GM15510 (cell line): ENCODE measurements at regions not wholly inside any gene's neighbourhood (a gene's known extent, or its start where the extent isn't known, plus 50 kb on each side); places are given as distances from the start of the nearest gene placed in this dataset.

Experiments
- POLR2A ChIP-seq: IDR thresholded peaks from 3 replicates; pipeline ENCODE4 v1.6.1; 2011; ENCODE audit warnings: borderline replicate concordance; ENCODE audit not compliant: insufficient read length; ENCODE audit errors: extremely low read depth

DNA sequence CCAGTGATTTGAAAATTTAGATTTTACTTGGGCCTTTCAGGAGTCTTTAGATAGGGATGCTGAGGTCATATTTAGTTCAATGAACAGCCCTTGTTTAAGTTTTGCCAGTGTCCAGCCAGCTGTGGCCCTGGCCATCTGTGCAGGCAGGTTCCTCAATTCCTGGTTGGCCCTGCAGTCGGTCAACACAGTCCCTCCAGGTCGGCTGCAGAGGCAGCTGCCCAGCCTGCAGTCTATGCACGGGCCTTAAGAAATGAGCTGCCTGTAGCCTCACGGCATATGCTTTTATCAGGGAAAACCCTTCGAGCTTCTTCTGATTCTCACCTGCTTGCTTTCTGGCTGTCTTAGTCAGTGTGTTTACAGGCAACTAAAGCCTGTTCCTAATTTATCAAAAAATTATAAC lies 199.2 kb upstream of the TPM1 start:
- TF ChIP-seq POLR2A = no peak

DNA sequence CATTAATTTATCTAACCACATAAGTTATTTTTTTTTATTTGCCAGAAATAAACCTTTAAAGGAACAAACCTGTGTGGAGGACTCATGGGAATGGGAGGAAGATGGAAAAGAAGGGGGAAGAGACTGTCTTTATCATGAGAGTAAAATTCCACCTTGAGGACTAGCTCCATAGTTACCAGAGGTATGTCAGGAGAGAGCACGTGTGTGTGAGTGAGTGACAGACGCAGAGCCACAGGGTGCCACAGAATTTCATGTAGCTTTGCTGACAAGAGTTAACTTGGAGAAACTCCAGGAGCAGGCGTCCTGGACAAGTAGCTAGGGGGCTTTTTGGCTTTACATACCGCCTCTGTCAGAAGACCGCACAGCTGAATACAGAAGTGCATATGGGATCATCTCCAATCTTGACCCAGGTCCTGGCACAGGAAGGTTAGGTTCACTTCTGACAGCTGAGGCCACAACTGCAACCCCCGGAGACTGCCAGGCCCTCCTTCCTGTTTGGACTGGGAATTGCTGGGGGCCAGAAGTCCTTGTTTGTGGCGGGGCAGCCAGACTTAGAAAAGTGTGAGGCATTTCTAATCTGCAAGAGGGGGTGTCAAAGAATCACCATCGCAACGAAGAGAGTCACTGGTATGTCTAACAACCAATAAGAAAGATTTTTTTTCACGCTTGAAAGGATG lies 197.8 kb upstream of the TPM1 start:
- no peak for TF ChIP-seq POLR2A

DNA sequence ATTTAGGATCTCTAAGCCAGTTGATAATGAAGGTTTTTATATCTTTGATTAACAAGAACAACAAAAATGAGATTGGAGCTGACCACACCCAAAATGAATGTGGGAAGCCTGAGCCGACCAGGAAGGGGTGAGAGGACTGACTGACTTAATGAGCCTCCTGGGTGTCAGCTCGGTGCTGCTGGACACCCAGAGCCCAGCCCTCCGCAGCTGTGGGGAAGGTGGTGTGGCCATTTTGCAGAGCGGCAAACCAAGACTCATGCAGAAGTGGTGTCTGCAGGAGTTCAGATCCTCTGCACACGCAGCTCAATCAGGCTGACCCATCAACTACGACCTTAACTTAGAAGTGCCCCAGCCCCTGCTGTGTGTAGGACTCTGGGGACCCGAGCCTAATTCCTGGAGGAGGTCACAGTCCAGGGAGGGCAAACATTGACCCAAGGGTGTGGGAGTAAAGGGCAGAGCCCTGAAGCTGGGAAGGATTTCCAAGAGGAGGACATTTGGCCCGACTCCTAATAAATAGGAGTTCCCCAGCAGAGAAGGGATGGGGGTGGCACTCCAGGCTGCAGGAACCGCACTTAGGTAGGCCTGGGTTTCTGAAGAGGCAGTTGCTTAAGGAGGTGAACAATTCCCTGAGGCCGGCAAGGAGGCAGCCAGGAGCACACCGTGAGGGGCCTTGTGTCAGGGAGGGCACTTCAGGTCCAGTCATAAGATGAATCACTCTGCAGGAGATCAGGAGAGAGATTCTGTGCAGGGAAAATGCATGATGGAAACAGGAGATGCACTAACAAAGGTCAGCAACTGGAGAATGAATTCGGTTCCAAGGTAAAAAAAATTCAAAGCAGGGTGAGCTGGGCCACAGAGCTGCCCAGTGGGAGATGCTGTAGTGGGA lies 197.1 kb upstream of the TPM1 start:
- no peak for TF ChIP-seq POLR2A

DNA sequence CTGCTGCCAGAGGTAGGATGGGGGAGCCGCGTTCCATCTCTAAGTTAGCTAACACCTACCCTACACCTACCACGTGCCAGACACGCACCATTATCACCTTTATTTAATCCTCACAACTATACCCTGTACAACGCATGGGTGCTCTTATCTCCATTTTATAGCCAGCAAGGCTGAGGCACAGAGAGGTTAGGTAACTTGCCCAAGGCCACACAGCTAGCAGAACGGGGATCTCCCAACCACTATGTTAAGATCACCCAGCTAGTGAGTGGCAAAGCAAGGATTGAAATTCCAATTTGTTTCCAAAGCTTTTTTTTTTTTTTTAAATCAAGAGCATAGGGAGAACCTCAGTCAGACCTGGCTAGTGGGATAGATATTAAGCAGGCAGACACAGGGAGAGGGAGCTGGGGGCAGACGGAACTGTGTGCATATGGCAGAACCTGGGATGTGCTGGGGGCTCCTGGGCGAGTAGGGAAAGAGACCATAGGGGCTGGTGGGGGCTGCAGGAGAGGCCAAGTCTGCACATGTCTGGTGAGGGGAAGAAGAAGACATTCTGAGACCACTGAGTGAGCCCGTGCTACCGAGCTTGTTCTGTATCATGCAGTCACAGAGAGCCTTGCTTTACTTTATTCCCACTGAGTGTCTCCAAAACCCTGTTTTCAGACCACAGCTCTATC lies 196.3 kb upstream of the TPM1 start:
- no peak for TF ChIP-seq POLR2A

DNA sequence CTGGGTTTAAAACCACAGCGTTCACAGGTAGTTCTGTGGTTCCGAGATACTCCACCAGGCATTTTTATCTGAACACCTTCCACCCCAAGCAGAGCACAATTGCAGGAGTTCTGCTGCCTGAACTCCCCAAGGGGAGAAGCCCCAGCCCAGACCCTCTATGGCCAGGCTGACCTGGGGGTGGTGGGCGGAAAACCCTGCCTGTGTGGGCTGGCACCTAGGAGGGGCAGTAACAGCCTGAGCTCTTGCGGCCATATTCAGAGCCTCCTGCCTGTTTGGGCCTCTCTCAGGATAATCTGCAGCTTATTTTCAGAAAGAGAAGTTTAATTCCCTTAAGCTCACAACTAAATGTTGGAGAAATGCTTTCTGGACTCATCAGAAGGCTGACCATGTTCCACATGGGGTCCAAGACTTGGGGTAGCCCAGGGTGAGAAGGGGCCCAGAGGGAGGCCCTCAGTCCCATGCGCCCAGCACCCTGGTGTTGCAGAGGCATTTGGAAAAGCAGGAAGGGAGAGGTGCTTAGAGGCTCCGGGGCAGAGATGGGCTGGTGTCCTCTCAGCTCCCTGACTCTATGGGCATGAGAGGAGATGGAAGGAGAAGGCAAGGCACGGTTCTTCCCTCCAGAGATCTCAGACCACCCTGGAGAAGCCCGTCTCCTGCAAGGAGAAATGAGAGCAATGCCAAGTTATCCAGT lies 195.6 kb upstream of the TPM1 start:
- TF ChIP-seq POLR2A = no peak

DNA sequence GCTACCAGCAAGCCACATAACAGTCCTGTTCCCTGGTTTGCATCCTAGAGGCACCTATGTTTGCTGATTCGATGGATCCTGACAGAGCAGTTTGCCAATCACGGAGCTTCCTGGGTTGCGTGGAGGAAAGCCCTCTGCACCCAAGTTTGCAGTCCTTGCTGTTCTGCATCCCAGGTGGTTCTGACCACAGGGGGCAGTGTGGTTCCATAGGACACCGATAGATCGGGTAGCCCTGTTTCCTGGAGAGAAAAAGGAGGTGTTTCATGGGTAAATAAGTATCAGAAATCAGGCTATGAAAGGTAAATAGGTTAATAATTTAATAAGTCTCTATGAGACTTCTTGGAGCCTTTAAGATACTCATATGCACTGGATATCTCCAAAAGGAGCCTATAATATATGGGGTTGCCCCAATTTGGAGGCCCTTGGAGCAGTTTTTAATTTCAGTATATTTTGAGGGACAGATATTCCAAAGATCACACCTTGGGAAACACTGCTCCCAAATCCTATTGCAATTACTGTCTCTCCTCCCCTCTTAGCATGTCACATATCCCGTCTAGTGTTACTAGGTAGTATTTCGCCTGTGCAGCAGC lies 194.6 kb upstream of the TPM1 start:
- TF ChIP-seq POLR2A = no peak

DNA sequence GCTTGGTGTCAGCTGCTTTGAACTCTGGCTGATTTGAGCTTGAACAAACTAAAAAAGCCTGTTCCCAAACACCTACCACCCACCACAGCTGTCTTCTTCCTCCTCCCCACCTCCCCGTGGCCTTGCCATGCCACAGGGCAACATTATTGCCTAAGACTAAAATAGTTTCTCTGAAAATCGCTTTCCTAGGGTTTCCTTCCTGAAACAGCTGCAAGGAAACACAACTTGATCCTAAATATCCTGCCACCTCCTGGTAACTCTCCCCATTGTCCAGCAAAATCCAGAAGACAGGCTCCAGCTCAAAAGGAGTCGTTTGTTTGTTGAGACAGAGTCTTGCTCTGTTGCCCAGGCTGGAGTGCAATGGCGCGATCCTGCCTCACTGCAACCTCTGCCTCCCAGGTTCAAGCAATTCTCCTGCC lies 193.9 kb upstream of the TPM1 start:
- no peak for TF ChIP-seq POLR2A

DNA sequence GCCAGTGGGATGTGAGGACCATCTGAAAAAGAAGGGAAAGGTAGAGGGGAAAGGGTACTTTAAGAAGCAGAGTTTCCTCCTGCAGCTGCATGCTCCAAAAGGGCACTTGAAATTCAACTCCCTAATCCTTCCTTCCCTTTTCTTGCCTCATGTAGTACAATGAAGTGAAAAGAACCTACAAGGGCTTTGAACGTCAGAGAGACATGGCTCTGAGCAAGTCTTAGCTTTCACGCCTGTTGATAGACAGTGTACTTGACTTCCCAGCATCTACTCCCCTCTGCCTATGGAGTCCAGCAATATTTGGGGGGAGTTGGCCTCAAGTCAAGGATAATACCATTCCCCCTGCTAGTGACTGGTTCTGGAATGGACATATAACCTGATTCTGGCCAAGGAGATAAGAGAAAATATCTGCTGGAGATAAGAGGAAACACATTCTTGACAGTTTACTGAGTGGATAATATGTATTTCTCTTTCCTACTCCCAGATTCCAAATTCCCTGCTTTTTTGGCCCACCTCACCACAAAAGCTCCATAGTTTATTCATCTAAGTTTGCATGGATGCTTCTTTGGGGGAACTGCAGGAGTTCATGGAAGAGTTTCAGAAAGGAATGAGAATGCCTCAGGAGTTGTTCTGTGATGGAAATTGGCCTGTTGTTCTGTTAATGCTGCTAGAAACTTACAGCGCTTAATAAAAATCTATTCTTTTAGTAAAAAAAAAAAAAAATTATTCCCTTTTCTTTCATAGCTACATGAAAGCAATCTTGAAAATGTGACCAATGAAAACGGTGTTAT lies 193.0 kb upstream of the TPM1 start:
- TF ChIP-seq POLR2A = no peak

DNA sequence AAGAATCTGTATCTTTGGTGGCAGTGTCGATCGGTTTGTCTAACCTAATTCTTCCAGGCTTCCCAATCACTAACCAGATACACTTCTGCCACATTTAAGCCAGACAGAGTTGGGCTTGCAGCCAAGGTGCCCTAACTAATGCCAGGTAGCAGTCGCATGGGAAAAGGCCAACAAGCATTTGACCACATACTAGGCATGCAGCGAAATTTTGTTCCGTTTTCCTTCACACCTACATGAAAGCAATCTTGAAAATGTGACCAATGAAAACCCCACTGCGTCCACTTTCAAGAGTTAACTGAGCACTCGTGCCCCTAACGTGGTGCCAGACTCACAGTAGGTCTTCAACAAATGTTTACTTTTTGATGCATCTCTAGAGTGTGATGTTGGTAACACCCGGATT lies 192.2 kb upstream of the TPM1 start:
- no peak for TF ChIP-seq POLR2A

DNA sequence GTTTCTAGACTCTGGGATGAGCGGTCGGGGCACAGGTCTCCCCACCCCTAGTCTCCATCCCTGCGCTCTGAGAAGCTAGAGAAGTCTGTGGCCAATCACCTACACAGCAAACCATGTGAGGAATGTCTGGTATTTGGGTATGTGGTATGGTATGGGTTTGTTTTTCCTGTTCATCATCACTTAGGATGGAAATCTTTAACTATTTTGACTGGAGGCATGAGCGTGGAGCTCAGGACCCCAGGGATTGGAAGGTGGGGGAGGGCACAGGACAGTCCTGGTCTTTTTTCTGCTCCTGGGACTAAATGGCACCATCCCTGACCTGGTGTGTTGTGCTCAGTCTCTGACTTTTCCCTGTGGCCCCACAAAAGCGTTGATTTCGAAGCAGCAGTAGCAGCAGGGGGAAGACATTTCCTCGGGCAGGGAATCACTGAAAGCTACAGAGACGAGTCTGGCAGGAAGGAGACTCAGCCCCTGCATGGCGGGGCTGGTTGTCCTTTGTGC lies 191.7 kb upstream of the TPM1 start:
- no peak for TF ChIP-seq POLR2A

DNA sequence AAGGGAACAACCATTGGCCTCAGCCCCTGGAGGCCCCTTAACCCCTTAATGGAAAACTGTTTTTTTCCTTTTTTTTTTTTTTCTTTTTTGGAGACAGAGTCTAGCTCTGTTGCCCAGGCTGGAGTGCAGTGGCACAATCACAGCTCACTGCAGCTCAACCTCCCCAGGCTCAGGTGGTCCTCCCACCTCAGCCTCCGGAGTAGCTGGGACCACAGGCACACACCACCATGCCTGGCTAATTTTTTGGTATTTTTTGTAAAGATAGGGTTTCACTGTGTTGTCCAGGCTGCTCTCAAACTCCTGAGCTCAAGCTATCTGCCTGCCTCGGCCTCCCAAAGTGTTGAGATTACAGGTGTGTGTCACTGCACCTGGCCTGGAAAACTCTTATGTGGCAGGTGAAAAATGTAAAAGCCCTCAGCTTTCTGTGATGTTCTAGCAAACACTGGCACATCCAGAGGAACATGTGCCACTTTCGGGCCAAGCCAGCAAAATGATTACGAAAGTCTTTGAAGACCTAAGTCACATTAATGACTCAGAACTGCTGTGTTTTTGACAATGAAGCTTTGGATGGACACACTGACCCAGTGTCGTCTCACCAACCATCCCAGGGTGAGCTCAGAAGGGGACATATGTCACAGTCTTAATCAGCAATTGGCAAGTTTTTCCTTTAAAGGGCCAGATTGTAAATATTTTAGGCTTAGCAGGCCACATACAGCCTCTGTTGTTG lies 189.3 kb upstream of the TPM1 start:
- no peak for TF ChIP-seq POLR2A

DNA sequence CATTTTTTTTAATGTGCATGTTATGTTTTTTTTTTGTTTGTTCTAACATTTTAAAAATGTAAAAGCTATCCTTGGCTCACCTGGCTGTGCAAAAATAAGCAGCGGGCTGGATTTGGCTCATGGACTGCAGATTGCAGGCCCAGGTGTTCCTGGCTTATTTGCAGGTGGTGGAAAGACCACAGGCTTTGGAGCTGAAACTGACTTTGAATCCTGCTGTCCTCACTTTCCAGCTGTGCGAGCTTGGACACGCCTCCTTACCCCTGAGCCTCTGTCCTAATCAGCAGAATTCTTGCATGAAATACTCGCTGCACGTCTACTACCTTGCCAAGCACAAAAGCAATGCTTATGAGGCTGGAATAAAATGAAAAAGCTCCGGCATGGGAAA lies 188.7 kb upstream of the TPM1 start:
- no peak for TF ChIP-seq POLR2A
